ENCODE measurements at regions not wholly inside any gene's neighbourhood (a gene's known extent, or its start where the extent isn't known, plus 50 kb on each side); places are given as distances from the start of the nearest gene placed in this dataset.

GRCh38 chr2:5898667-5899066, 206.5 kb downstream of the SOX11 start:
- H2AFZ ChIP-seq (ENCODE audit: low read length) = no peak overlapping the region
- FAIRE-seq = no peak
- ChIA-PET POLR2A (ENCODE audit: partially characterized antibody) (no interaction called here), CTCF (ENCODE audit: partially characterized antibody) (interaction anchor here (1.5 kb wide), 1 partner anchor 16 kb away, joined by 6 read pairs; no protein-coding TSS in a partner anchor)
- H3K9me3 ChIP-seq (ENCODE audit: insufficient read depth in 2 of 2, low read depth in 1 of 2, low read length in 1 of 2) = no peaks in the 10 kb centered on the region
- no peak overlapping the region for H2BK5ac ChIP-seq (ENCODE audit: low read depth, low read length)
- H3K23ac ChIP-seq (ENCODE audit: insufficient read length) = no peak overlapping the region
- no peak overlapping the region for H3K18ac ChIP-seq (ENCODE audit: extremely low read depth, low read length)
- no peak overlapping the region for H2BK20ac ChIP-seq (ENCODE audit: low read length)
- no peaks in the 10 kb centered on the region for H3K23me2 ChIP-seq (ENCODE audit: low read depth, low read length)
- no peaks in the 10 kb centered on the region for H3K36me3 ChIP-seq (ENCODE audit: control insufficient read depth in 2 of 4, insufficient read depth in 4 of 4, low read length in 3 of 4)
- H3K4me1 ChIP-seq (replicated peaks in 1 of 4; ENCODE audit: control insufficient read depth in 3 of 4, insufficient read depth in 4 of 4, low read length in 3 of 4) = no peaks in the 10 kb centered on the region
- no peak overlapping the region for H4K5ac ChIP-seq (ENCODE audit: insufficient read length, low read depth, low read length)
- no peak overlapping the region for H2BK120ac ChIP-seq (replicated peaks; ENCODE audit: low read depth, low read length)
- H3K79me2 ChIP-seq (ENCODE audit: control insufficient read depth in 1 of 2, insufficient read depth in 2 of 2, low read length in 2 of 2) = no peaks in the 10 kb centered on the region
- H3K79me1 ChIP-seq (ENCODE audit: low read depth, low read length) = no peaks in the 10 kb centered on the region
- no peak overlapping the region for H2BK12ac ChIP-seq (ENCODE audit: low read depth, low read length)
- H2AK5ac ChIP-seq (ENCODE audit: low read depth, low read length) = no peak overlapping the region
- H3K27me3 ChIP-seq (replicated peaks in 1 of 4; ENCODE audit: control insufficient read depth in 3 of 4, extremely low read depth in 1 of 4, insufficient read depth in 3 of 4, low read length in 3 of 4) = peaks cover 0 to 2% (median 0%) of the 10 kb centered on the region in 4 experiments; a peak in 1 of 7 replicates
- no peaks in the 10 kb centered on the region for H4K20me1 ChIP-seq (replicated peaks in 1 of 2; ENCODE audit: control insufficient read depth in 1 of 2, insufficient read depth in 2 of 2, low read length in 2 of 2)
- H3K4me3 ChIP-seq (ENCODE audit: extremely low read depth in 1 of 4, insufficient read depth in 2 of 4, low read depth in 3 of 4, low read length in 4 of 4) = no peak overlapping the region
- H4K91ac ChIP-seq (replicated peaks; ENCODE audit: insufficient read length, low read length) = no peak overlapping the region
- H3K4ac ChIP-seq (replicated peaks; ENCODE audit: insufficient read length, low read depth, low read length) = no peak overlapping the region
- H4K8ac ChIP-seq (ENCODE audit: extremely low read depth, insufficient read depth, low read length) = no peak overlapping the region
- no peak overlapping the region for H3K56ac ChIP-seq (replicated peaks; ENCODE audit: insufficient read length, low read depth, low read length)
- H3K14ac ChIP-seq (ENCODE audit: insufficient read length) = no peak overlapping the region
- 92% methylated on average over 3 of the region's 3 CpGs; no CpG with 5 or more reads in 1 of the 2 experiments for WGBS, 2 experiments (ENCODE audit: extremely low coverage in 1 of 2, insufficient coverage in 1 of 2, insufficient read length in 1 of 2, insufficient replicate concordance in 2 of 2, low coverage in 1 of 2, low lambda C conversion rate in 2 of 2, missing lambda C conversion rate in 1 of 2)
- no peak overlapping the region for H3K4me2 ChIP-seq (ENCODE audit: insufficient read depth in 1 of 2, low read depth in 2 of 2, low read length in 2 of 2)
- no peak overlapping the region for H2BK15ac ChIP-seq (ENCODE audit: low read length)
- H3K9ac ChIP-seq (replicated peaks in 1 of 4; ENCODE audit: extremely low read depth in 1 of 4, low read depth in 3 of 4, low read length in 3 of 4) = no peak overlapping the region
- DNase-seq (ENCODE audit: low read depth in 1 of 2, low spot score in 2 of 2) = no peak
- no peak overlapping the region for H3K27ac ChIP-seq (ENCODE audit: low read depth, low read length)
- TF ChIP-seq POLR2AphosphoS5 (IDR thresholded peaks at IDR 0.05; ENCODE audit: low read depth, low read length) (no peak), EP300 (IDR thresholded peaks at IDR 0.05; ENCODE audit: borderline replicate concordance in 1 of 2, low read depth in 2 of 2, low read length in 2 of 2) (no peak), TEAD4 (IDR thresholded peaks at IDR 0.05; ENCODE audit: low read depth, low read length) (no peak), SUZ12 (IDR thresholded peaks at IDR 0.05; ENCODE audit: low read length) (no peak), CHD2 (IDR thresholded peaks at IDR 0.05; ENCODE audit: low read length) (no peak), CBX5 (IDR thresholded peaks at IDR 0.05; ENCODE audit: low read depth, low read length) (no peak), ASH2L (IDR thresholded peaks at IDR 0.05; ENCODE audit: low read length) (no peak), RBBP5 (IDR thresholded peaks at IDR 0.05; ENCODE audit: borderline replicate concordance, low read depth, low read length) (no peak), EZH2 (IDR thresholded peaks at IDR 0.05; ENCODE audit: low read depth, low read length, severe bottlenecking) (no peak), KDM1A (IDR thresholded peaks at IDR 0.05; ENCODE audit: borderline replicate concordance, low read length) (no peak), KDM4A (IDR thresholded peaks at IDR 0.05; ENCODE audit: low read depth, low read length, severe bottlenecking) (no peak), ATF3 (IDR thresholded peaks at IDR 0.05; ENCODE audit: insufficient read depth, low read depth, low read length) (no peak), SIRT6 (IDR thresholded peaks at IDR 0.05; ENCODE audit: low read length) (no peak)
- TF ChIP-seq, protein P1, sequence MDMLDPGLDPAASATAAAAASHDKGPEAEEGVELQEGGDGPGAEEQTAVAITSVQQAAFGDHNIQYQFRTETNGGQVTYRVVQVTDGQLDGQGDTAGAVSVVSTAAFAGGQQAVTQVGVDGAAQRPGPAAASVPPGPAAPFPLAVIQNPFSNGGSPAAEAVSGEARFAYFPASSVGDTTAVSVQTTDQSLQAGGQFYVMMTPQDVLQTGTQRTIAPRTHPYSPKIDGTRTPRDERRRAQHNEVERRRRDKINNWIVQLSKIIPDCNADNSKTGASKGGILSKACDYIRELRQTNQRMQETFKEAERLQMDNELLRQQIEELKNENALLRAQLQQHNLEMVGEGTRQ (IDR thresholded peaks at IDR 0.05; ENCODE audit: low read length) = no peak

Data from H1 (cell line).